ENCODE measurements at regions not wholly inside any gene's neighbourhood (a gene's known extent, or its start where the extent isn't known, plus 50 kb on each side); places are given as distances from the start of the nearest gene placed in this dataset.

GRCh38 chr20:22833851-22834250 is 201.3 kb upstream of the SSTR4 start:
- TF ChIP-seq SUZ12 (IDR thresholded peaks at IDR 0.05; ENCODE audit: extremely low read depth, insufficient read depth, insufficient read length) (no peak), ZNF274 (IDR thresholded peaks at IDR 0.05; ENCODE audit: low read depth, low read length) (no peak), YY1 (IDR thresholded peaks at IDR 0.05; ENCODE audit: insufficient read depth, insufficient read length) (no peak)
- no peaks in the 10 kb centered on the region for H3K36me3 ChIP-seq (ENCODE audit: insufficient read depth, insufficient read length, low read length)
- H3K4me1 ChIP-seq (ENCODE audit: insufficient read depth, insufficient read length) = no peaks in the 10 kb centered on the region
- no peak overlapping the region for H3K9ac ChIP-seq (ENCODE audit: insufficient read length, low read depth)
- H3K4me3 ChIP-seq (ENCODE audit: insufficient read length, low read depth) = no peak overlapping the region
- DNase-seq (ENCODE audit: low read depth, low spot score) = no peak
- H3K27me3 ChIP-seq (ENCODE audit: insufficient read depth, insufficient read length) = no peaks in the 10 kb centered on the region
- no peaks in the 10 kb centered on the region for H3K9me3 ChIP-seq (ENCODE audit: insufficient read depth, low read length)

DNA sequence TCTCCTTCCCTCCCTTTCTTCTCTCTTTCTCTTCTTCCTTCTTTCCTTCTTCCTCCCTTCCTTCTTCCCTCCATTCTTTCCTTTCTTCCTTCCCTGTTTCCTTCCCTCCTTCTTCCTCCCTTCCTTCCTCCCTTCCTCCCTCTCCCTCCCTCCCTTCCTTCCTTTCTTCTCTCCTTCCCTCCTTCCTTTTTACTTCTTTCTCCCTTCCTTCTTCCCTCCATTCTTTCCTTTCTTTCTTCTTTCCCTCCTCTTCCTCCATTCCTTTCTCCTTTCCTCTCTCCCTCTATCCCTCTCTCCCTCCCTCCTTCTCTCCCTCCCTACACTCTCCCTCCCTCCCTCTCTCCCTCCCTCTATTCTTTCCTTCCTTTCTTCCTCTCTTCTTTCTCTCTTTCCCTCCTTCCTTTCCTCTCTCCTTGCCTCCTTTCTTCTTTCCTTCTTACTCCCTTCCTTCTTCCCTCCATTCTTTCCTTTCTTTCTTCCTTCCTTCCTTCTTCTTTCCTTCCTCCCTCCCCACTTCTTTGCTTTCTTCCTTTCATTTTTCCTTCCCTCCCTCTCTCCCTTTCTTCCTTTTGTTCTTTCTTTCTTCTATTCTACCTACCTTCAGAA is 200.4 kb upstream of the SSTR4 start:
- no peaks in the 10 kb centered on the region for H3K4me1 ChIP-seq (ENCODE audit: insufficient read depth, insufficient read length)
- H3K9me3 ChIP-seq (ENCODE audit: insufficient read depth, low read length) = no peaks in the 10 kb centered on the region
- DNase-seq (ENCODE audit: low read depth, low spot score) = no peak
- H3K36me3 ChIP-seq (ENCODE audit: insufficient read depth, insufficient read length, low read length) = no peaks in the 10 kb centered on the region
- no peaks in the 10 kb centered on the region for H3K27me3 ChIP-seq (ENCODE audit: insufficient read depth, insufficient read length)
- no peak overlapping the region for H3K4me3 ChIP-seq (ENCODE audit: insufficient read length, low read depth)
- no peak overlapping the region for H3K9ac ChIP-seq (ENCODE audit: insufficient read length, low read depth)
- TF ChIP-seq SUZ12 (IDR thresholded peaks at IDR 0.05; ENCODE audit: extremely low read depth, insufficient read depth, insufficient read length) (no peak), ZNF274 (IDR thresholded peaks at IDR 0.05; ENCODE audit: low read depth, low read length) (no peak), YY1 (IDR thresholded peaks at IDR 0.05; ENCODE audit: insufficient read depth, insufficient read length) (no peak)

- no peak for TF ChIP-seq SUZ12 (IDR thresholded peaks at IDR 0.05; ENCODE audit: extremely low read depth, insufficient read depth, insufficient read length)
- no peak for TF ChIP-seq ZNF274 (IDR thresholded peaks at IDR 0.05; ENCODE audit: low read depth, low read length)
- no peak for TF ChIP-seq YY1 (IDR thresholded peaks at IDR 0.05; ENCODE audit: insufficient read depth, insufficient read length)
- DNase-seq (ENCODE audit: low read depth, low spot score) = no peak
- H3K9ac ChIP-seq (ENCODE audit: insufficient read length, low read depth) = no peak overlapping the region
These were observed 198.9 kb upstream of the SSTR4 start for GRCh38 chr20:22836211-22836610.

GRCh38 chr20:22836877-22837276 is 198.2 kb upstream of the SSTR4 start:
- Histone ChIP-seq H3K4me1 (ENCODE audit: insufficient read depth, insufficient read length) (no peaks in the 10 kb centered on the region), H3K27me3 (ENCODE audit: insufficient read depth, insufficient read length) (no peaks in the 10 kb centered on the region), H3K9me3 (ENCODE audit: insufficient read depth, low read length) (no peaks in the 10 kb centered on the region), H3K9ac (ENCODE audit: insufficient read length, low read depth) (no peak overlapping the region), H3K36me3 (ENCODE audit: insufficient read depth, insufficient read length, low read length) (no peaks in the 10 kb centered on the region), H3K4me3 (ENCODE audit: insufficient read length, low read depth) (no peak overlapping the region)
- TF ChIP-seq YY1 (IDR thresholded peaks at IDR 0.05; ENCODE audit: insufficient read depth, insufficient read length) (no peak), ZNF274 (IDR thresholded peaks at IDR 0.05; ENCODE audit: low read depth, low read length) (no peak), SUZ12 (IDR thresholded peaks at IDR 0.05; ENCODE audit: extremely low read depth, insufficient read depth, insufficient read length) (no peak)
- DNase-seq (ENCODE audit: low read depth, low spot score) = no peak

More at GRCh38 chr20:22836211-22836610, 198.9 kb upstream of the SSTR4 start:
- Histone ChIP-seq H3K36me3 (ENCODE audit: insufficient read depth, insufficient read length, low read length) (no peaks in the 10 kb centered on the region), H3K9me3 (ENCODE audit: insufficient read depth, low read length) (no peaks in the 10 kb centered on the region), H3K27me3 (ENCODE audit: insufficient read depth, insufficient read length) (no peaks in the 10 kb centered on the region), H3K4me3 (ENCODE audit: insufficient read length, low read depth) (no peak overlapping the region), H3K4me1 (ENCODE audit: insufficient read depth, insufficient read length) (no peaks in the 10 kb centered on the region)

- TF ChIP-seq YY1 (IDR thresholded peaks at IDR 0.05; ENCODE audit: insufficient read depth, insufficient read length) (no peak), SUZ12 (IDR thresholded peaks at IDR 0.05; ENCODE audit: extremely low read depth, insufficient read depth, insufficient read length) (no peak), ZNF274 (IDR thresholded peaks at IDR 0.05; ENCODE audit: low read depth, low read length) (no peak)
These were observed 197.1 kb upstream of the SSTR4 start for GRCh38 chr20:22838001-22838400.

DNA sequence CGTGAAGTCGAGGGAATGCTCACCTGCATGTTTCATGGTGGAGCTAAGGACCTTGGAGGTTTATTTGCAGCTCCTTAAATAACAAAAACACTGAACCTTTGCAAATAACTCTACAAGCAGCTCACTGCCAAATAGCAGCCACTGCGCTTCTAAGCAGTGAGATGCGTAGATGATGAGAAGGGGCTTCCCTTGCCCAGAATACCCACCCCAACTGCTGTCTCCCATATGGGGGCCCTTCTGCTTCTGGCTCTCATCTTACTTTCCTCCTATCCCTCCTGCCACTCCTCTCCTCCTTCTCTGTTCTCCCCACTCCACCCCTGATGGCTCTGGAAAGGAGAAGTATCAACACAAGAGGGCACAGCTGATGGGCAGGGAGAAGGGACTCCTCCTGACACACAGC is 193.3 kb upstream of the SSTR4 start:
- H3K4me3 ChIP-seq (ENCODE audit: insufficient read length, low read depth) = no peak overlapping the region
- TF ChIP-seq YY1 (IDR thresholded peaks at IDR 0.05; ENCODE audit: insufficient read depth, insufficient read length) = no peak
- TF ChIP-seq SUZ12 (IDR thresholded peaks at IDR 0.05; ENCODE audit: extremely low read depth, insufficient read depth, insufficient read length) = no peak
- no peak for TF ChIP-seq ZNF274 (IDR thresholded peaks at IDR 0.05; ENCODE audit: low read depth, low read length)
- H3K27me3 ChIP-seq (ENCODE audit: insufficient read depth, insufficient read length) = no peaks in the 10 kb centered on the region
- no peaks in the 10 kb centered on the region for H3K36me3 ChIP-seq (ENCODE audit: insufficient read depth, insufficient read length, low read length)
- H3K9me3 ChIP-seq (ENCODE audit: insufficient read depth, low read length) = no peaks in the 10 kb centered on the region
- H3K9ac ChIP-seq (ENCODE audit: insufficient read length, low read depth) = no peak overlapping the region
- no peak for DNase-seq (ENCODE audit: low read depth, low spot score)
- no peaks in the 10 kb centered on the region for H3K4me1 ChIP-seq (ENCODE audit: insufficient read depth, insufficient read length)

More at GRCh38 chr20:22838001-22838400, 197.1 kb upstream of the SSTR4 start:
- Histone ChIP-seq H3K9me3 (ENCODE audit: insufficient read depth, low read length) (no peaks in the 10 kb centered on the region), H3K27me3 (ENCODE audit: insufficient read depth, insufficient read length) (no peaks in the 10 kb centered on the region), H3K9ac (ENCODE audit: insufficient read length, low read depth) (no peak overlapping the region), H3K4me1 (ENCODE audit: insufficient read depth, insufficient read length) (no peaks in the 10 kb centered on the region), H3K36me3 (ENCODE audit: insufficient read depth, insufficient read length, low read length) (no peaks in the 10 kb centered on the region), H3K4me3 (ENCODE audit: insufficient read length, low read depth) (no peak overlapping the region)
- no peak for DNase-seq (ENCODE audit: low read depth, low spot score)

DNA sequence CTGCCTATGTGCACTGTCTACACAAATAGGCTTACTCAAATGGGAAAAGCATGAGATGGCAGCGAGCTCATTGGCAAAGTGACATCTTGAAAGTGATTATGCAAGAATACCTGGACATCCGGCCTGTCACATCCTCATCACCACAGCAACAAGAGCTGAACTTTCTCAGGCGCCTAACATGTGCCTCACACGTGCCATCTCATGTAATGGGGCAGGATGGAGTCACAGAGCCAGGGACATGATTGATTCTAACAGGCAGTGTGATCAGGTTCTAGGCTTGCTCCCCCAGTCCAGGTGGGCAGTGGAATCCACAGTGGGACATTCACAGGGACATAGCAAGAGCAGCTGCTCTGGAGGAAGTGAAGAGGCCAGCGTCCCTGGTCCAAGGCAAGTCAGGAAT is 192.3 kb upstream of the SSTR4 start:
- H3K27me3 ChIP-seq (ENCODE audit: insufficient read depth, insufficient read length) = no peaks in the 10 kb centered on the region
- H3K4me3 ChIP-seq (ENCODE audit: insufficient read length, low read depth) = no peak overlapping the region
- H3K36me3 ChIP-seq (ENCODE audit: insufficient read depth, insufficient read length, low read length) = no peaks in the 10 kb centered on the region
- TF ChIP-seq SUZ12 (IDR thresholded peaks at IDR 0.05; ENCODE audit: extremely low read depth, insufficient read depth, insufficient read length) (no peak), ZNF274 (IDR thresholded peaks at IDR 0.05; ENCODE audit: low read depth, low read length) (no peak), YY1 (IDR thresholded peaks at IDR 0.05; ENCODE audit: insufficient read depth, insufficient read length) (no peak)
- H3K4me1 ChIP-seq (ENCODE audit: insufficient read depth, insufficient read length) = no peaks in the 10 kb centered on the region
- no peak overlapping the region for H3K9ac ChIP-seq (ENCODE audit: insufficient read length, low read depth)
- no peak for DNase-seq (ENCODE audit: low read depth, low spot score)
- H3K9me3 ChIP-seq (ENCODE audit: insufficient read depth, low read length) = peaks cover 5% of the 10 kb centered on the region; the same call in 1 of the 2 replicates
